ENCODE measurements at regions not wholly inside any gene's neighbourhood (a gene's known extent, or its start where the extent isn't known, plus 50 kb on each side); places are given as distances from the start of the nearest gene placed in this dataset.

DNA sequence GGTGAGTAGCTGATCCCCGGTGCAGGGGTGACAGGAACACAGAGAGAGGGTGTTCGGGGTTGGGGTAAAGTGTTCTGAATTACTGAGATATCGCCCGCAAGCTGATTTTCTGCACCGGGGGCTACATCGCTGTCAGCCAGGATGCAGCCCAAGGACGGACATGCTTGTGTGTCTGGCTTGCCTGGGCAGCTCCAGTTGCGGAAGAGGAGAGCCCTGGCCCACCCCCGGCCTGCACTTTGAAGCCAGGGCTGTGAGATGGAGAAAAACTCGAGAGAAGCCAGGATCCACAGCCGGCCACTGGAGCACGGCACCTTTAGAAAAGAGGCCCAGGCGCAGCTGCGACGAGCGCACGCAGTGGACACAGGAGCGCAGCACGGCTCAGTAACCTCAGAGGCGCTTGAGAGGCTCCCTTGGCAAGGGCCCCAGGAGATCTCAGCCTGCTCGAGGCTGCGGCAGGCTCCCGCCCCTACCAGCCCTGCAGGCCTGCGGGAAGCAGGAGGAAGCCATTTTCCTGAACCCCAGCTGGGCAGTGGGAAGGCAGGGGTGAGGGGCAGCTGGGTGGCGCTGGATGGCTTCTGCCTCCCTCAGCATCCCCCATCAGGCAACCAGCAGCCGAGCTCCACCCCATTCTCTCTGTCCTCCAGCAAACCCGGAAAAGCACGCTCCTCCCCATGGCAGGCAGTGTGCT is 59.2 kb downstream of the C9orf50 start:
- Histone ChIP-seq H3K4me3 (no peak overlapping the region), H3K27ac (ENCODE audit: low read depth in 1 of 2, low read length in 1 of 2) (no peak overlapping the region), H3K9me3 (ENCODE audit: control insufficient read depth in 4 of 4, insufficient read depth in 3 of 4, low read length in 3 of 4) (no peaks in the 10 kb centered on the region), H3K4me1 (ENCODE audit: control insufficient read depth in 5 of 5, insufficient read depth in 5 of 5, low read length in 5 of 5) (peaks cover 0 to 44% (median 13%) of the 10 kb centered on the region in 5 donors), H3K9ac (ENCODE audit: insufficient read depth in 1 of 2, low read length in 2 of 2) (no peak overlapping the region), H3K36me3 (ENCODE audit: control insufficient read depth in 4 of 4, insufficient read depth in 4 of 4, low read length in 4 of 4) (no peaks in the 10 kb centered on the region), H3K27me3 (ENCODE audit: control insufficient read depth in 3 of 3, insufficient read depth in 3 of 3, low read length in 2 of 3) (no peaks in the 10 kb centered on the region)
- DNase-seq (peak; percentile 78 to 91 (median 83)), ATAC-seq (ENCODE audit: insufficient read depth, low FRiP score) (no peak)
- WGBS, 2 donors, result 57 to 78% methylated on average over 27 to 28 of the region's 28 CpGs
- TF ChIP-seq, protein P1, sequence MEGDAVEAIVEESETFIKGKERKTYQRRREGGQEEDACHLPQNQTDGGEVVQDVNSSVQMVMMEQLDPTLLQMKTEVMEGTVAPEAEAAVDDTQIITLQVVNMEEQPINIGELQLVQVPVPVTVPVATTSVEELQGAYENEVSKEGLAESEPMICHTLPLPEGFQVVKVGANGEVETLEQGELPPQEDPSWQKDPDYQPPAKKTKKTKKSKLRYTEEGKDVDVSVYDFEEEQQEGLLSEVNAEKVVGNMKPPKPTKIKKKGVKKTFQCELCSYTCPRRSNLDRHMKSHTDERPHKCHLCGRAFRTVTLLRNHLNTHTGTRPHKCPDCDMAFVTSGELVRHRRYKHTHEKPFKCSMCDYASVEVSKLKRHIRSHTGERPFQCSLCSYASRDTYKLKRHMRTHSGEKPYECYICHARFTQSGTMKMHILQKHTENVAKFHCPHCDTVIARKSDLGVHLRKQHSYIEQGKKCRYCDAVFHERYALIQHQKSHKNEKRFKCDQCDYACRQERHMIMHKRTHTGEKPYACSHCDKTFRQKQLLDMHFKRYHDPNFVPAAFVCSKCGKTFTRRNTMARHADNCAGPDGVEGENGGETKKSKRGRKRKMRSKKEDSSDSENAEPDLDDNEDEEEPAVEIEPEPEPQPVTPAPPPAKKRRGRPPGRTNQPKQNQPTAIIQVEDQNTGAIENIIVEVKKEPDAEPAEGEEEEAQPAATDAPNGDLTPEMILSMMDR (IDR thresholded peaks at IDR 0.05; ENCODE audit: control extremely low read depth, extremely low read depth), result no peak

DNA sequence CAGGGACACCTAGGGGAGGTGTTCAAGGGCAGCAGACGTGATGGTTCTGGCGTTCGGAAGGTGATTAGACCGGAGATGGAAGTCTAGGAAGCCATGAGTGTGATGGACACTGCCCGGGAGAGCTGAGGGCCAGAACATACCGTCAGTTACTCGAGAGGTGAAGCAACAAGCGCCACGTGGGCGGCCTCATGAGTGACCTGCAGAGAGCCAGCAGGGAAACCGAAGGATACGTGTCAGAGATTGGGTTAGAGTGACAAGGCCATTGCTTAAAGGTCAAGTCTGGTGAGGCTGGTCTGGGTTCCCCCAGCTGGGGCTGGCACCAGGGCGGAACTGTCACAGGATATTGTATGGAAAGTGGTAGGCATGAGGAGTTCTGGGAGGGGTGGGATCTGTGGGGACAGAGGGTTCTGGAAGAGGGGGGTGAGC is 60.0 kb downstream of the C9orf50 start:
- Histone ChIP-seq H3K36me3 (ENCODE audit: control insufficient read depth in 4 of 4, insufficient read depth in 4 of 4, low read length in 4 of 4) (no peaks in the 10 kb centered on the region), H3K27ac (ENCODE audit: low read depth in 1 of 2, low read length in 1 of 2) (no peak overlapping the region), H3K4me1 (ENCODE audit: control insufficient read depth in 5 of 5, insufficient read depth in 5 of 5, low read length in 5 of 5) (peaks cover 0 to 51% (median 21%) of the 10 kb centered on the region in 5 donors), H3K9ac (ENCODE audit: insufficient read depth in 1 of 2, low read length in 2 of 2) (no peak overlapping the region), H3K27me3 (ENCODE audit: control insufficient read depth in 3 of 3, insufficient read depth in 3 of 3, low read length in 2 of 3) (no peaks in the 10 kb centered on the region), H3K9me3 (ENCODE audit: control insufficient read depth in 4 of 4, insufficient read depth in 3 of 4, low read length in 3 of 4) (no peaks in the 10 kb centered on the region), H3K4me3 (no peak overlapping the region)
- WGBS, 2 donors, result 83 to 86% methylated on average over 13 of the region's 13 CpGs
- TF ChIP-seq, protein P1 (IDR thresholded peaks at IDR 0.05; ENCODE audit: control extremely low read depth, extremely low read depth), result no peak
- ATAC-seq (ENCODE audit: insufficient read depth, low FRiP score) (no peak), DNase-seq (no peak)

DNA sequence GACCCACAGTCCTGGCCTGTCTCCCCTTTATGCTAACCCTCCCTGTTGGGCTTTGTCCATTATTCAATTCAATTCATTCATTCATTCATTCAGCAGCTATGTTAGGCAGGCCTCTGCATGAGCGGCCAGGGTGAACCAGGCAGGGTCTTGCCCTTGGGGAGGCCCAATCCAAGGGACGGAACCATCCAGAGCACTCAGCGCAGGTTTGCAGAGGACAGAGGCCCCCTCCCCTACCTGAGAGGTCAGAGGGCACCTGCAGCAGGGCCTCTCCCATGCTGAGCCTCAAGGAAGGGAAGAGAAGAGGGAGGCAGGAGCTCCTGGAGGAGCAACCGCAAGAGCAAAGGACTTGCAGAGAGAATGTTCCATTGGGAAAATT is 61.4 kb downstream of the C9orf50 start:
- no peak for DNase-seq
- 98 to 99% methylated on average over 4 of the region's 4 CpGs for whole genome bisulfite sequencing, 2 donors

More for the DNA sequence above, 61.4 kb downstream of the C9orf50 start:
- Histone ChIP-seq H3K9me3 (ENCODE audit: control insufficient read depth in 4 of 4, insufficient read depth in 3 of 4, low read length in 3 of 4) (no peaks in the 10 kb centered on the region), H3K27me3 (ENCODE audit: control insufficient read depth in 3 of 3, insufficient read depth in 3 of 3, low read length in 2 of 3) (no peaks in the 10 kb centered on the region), H3K9ac (ENCODE audit: insufficient read depth in 1 of 2, low read length in 2 of 2) (no peak overlapping the region), H3K36me3 (ENCODE audit: control insufficient read depth in 4 of 4, insufficient read depth in 4 of 4, low read length in 4 of 4) (no peaks in the 10 kb centered on the region), H3K4me3 (no peak overlapping the region), H3K27ac (ENCODE audit: low read depth in 1 of 2, low read length in 1 of 2) (no peak overlapping the region), H3K4me1 (ENCODE audit: control insufficient read depth in 5 of 5, insufficient read depth in 5 of 5, low read length in 5 of 5) (peaks cover 0 to 59% (median 25%) of the 10 kb centered on the region in 5 donors)
- no peak for ATAC-seq (ENCODE audit: insufficient read depth, low FRiP score)
- TF ChIP-seq, protein P1 (IDR thresholded peaks at IDR 0.05; ENCODE audit: control extremely low read depth, extremely low read depth), result no peak

Measured in lung (tissue), 11 donors.